Panc1 (cell line): ENCODE measurements at regions not wholly inside any gene's neighbourhood (a gene's known extent, or its start where the extent isn't known, plus 50 kb on each side); places are given as distances from the start of the nearest gene placed in this dataset.

Source experiments
- ATAC-seq: fragments of 200-7000 bp; cut with Tn5 transposase; 2 replicates; pipeline ENCODE4 v1.9.1; 2020; ENCODE audit warnings: mild to moderate bottlenecking, moderate library complexity
- BruUV-seq: library from RNA; stranded (reverse); fragments of 400-500 nt; replicated peaks from 2 replicates; lab custom pipeline; 2021; lab: Mats Ljungman, UMichigan
- CTCF ChIA-PET: fragments of 300-600 bp; sonication (Branson Sonifier 250); formaldehyde crosslinking; loops from one replicate; lab custom pipeline; 2022; ENCODE audit warnings: antibody characterized with exemption; lab: Charles Lee
- POLR2A ChIA-PET: fragments of 300-600 bp; sonication (Branson Sonifier 250); formaldehyde crosslinking; loops from one replicate; lab custom pipeline; 2022; ENCODE audit warnings: antibody characterized with exemption; lab: Charles Lee
- DNase-seq: peaks from one replicate; pipeline ENCODE4 v3.0.0-alpha.2; 2010; ENCODE audit warnings: low read depth, low spot score
- H3K27ac ChIP-seq: 2 replicates; pipeline ENCODE4 v1.5.1; 2011; ENCODE audit warnings: mild to moderate bottlenecking, low read length, inconsistent platforms
- H3K27me3 ChIP-seq: fragments of 200-500 bp; sonication (Bioruptor generic); 2 replicates; pipeline ENCODE4 v1.6.0; 2014; ENCODE audit warnings: low read length, inconsistent platforms; ENCODE audit not compliant: control insufficient read depth, insufficient read depth
- H3K36me3 ChIP-seq: fragments of 200-500 bp; sonication (Bioruptor generic); 2 replicates; pipeline ENCODE4 v1.5.1; 2014; ENCODE audit warnings: inconsistent platforms, mild to moderate bottlenecking, low read length, moderate library complexity; ENCODE audit not compliant: control insufficient read depth, insufficient read depth
- H3K4me1 ChIP-seq: 2 replicates; pipeline ENCODE4 v1.5.1; 2011; ENCODE audit warnings: inconsistent platforms, mild to moderate bottlenecking, low read length, moderate library complexity; ENCODE audit not compliant: control insufficient read depth, insufficient read depth
- H3K4me3 ChIP-seq, 2 experiments: 2 replicates each; pipeline ENCODE4 v1.5.1; 2011 to 2012; ENCODE audit warnings: low read depth in 2 of 2, low read length in 2 of 2, mild to moderate bottlenecking in 2 of 2, inconsistent platforms in 1 of 2, moderate library complexity in 1 of 2
- H3K9me3 ChIP-seq: fragments of 200-500 bp; sonication (Bioruptor generic); 2 replicates; pipeline ENCODE4 v1.5.1; 2014; ENCODE audit warnings: low read depth, mild to moderate bottlenecking, inconsistent platforms, low read length, moderate library complexity; ENCODE audit not compliant: control insufficient read depth, insufficient read depth
- CTCF ChIP-seq: fragments of 450-650 bp; IDR thresholded peaks from 2 replicates; pipeline ENCODE4 v1.5.1; 2017; ENCODE audit warnings: mild to moderate bottlenecking
- POLR2AphosphoS5 ChIP-seq: IDR thresholded peaks from 2 replicates; pipeline ENCODE4 v1.6.1; 2012; ENCODE audit warnings: mild to moderate bottlenecking, low read depth, low read length, moderate library complexity
- REST ChIP-seq, 2 experiments: IDR thresholded peaks; 2 replicates each; pipeline ENCODE4 v1.6.1; 2011 to 2012; ENCODE audit warnings: low read depth in 2 of 2, control low read depth in 1 of 2, low read length in 1 of 2, mild to moderate bottlenecking in 1 of 2, moderate library complexity in 1 of 2; ENCODE audit not compliant: insufficient read depth in 1 of 2
- SIN3A ChIP-seq: IDR thresholded peaks from 2 replicates; pipeline ENCODE4 v1.6.1; 2012; ENCODE audit warnings: low read depth, mild to moderate bottlenecking, low read length, moderate library complexity, borderline replicate concordance; ENCODE audit not compliant: insufficient read depth
- TCF7L2 ChIP-seq: IDR thresholded peaks from 2 replicates; pipeline ENCODE4 v1.6.1; 2011; ENCODE audit warnings: mild to moderate bottlenecking, low read depth, low read length, inconsistent platforms
- in situ Hi-C: cut with HindIII; loops from 2 replicates; pipeline ENCODE4 v1.10.0; 2016; ENCODE audit warnings: low sequenced_read_pairs, low pct_unique_long_range_greater_than_20kb
- intact Hi-C: fragments of 100-400 bp; cut with micrococcal nuclease; formaldehyde crosslinking; loops from one replicate; pipeline ENCODE4 v1.10.0; 2022; ENCODE audit not compliant: unreplicated experiment

- no peak for TF ChIP-seq REST (IDR thresholded peaks at IDR 0.05; ENCODE audit: insufficient read depth in 1 of 2, low read depth in 2 of 2, low read length in 1 of 2)
- no peak for TF ChIP-seq POLR2AphosphoS5
- TF ChIP-seq TCF7L2 = no peak
- TF ChIP-seq SIN3A = no peak
- TF ChIP-seq CTCF = no peak
- Histone ChIP-seq H3K27ac (no peak overlapping the region), H3K36me3 (no peaks in the 10 kb centered on the region), H3K4me3 (no peak overlapping the region), H3K9me3 (no peaks in the 10 kb centered on the region), H3K4me1 (no peaks in the 10 kb centered on the region; the same call in 1 of the 2 replicates), H3K27me3 (no peaks in the 10 kb centered on the region)
- no peak for DNase-seq
- no TSS peak for BruUV-seq
- POLR2A ChIA-PET = no interaction called here
- CTCF ChIA-PET = no interaction called here
- no peak for ATAC-seq
- intact Hi-C loops = no loop called here
- in situ Hi-C loops = no loop called here
Observed at GRCh38 chr4:138941037-138941436, 74.5 kb upstream of the NOCT start.

- CTCF ChIA-PET = no interaction called here
- no peak overlapping the region for H3K4me3 ChIP-seq
- intact Hi-C loops (no loop called here), in situ Hi-C loops (no loop called here)
- no peaks in the 10 kb centered on the region; the same call in 1 of the 2 replicates for H3K4me1 ChIP-seq
- H3K36me3 ChIP-seq = no peaks in the 10 kb centered on the region
- H3K27ac ChIP-seq = no peak overlapping the region
- TF ChIP-seq TCF7L2 (no peak), REST (IDR thresholded peaks at IDR 0.05; ENCODE audit: insufficient read depth in 1 of 2, low read depth in 2 of 2, low read length in 1 of 2) (no peak), CTCF (no peak), SIN3A (no peak)
- DNase-seq = no peak
- H3K9me3 ChIP-seq = no peaks in the 10 kb centered on the region
- POLR2A ChIA-PET = no interaction called here
- H3K27me3 ChIP-seq = no peaks in the 10 kb centered on the region
- no peak for ATAC-seq
- no TSS peak for BruUV-seq
Observed at GRCh38 chr4:138939960-138940359, 75.6 kb upstream of the NOCT start.
